ENCODE measurements at regions not wholly inside any gene's neighbourhood (a gene's known extent, or its start where the extent isn't known, plus 50 kb on each side); places are given as distances from the start of the nearest gene placed in this dataset.
"Not testable (repeated sequence)": the region's sequence is repeated elsewhere in the genome, so short reads cannot be mapped to it uniquely, and the experiment has no call there.

- DNase-seq = no peak
Observed at GRCh38 chr6:141488488-141488887, 644.2 kb upstream of the GJE1 start.

- no peak for DNase-seq
Observed at GRCh38 chr6:141486942-141487341, 645.8 kb upstream of the GJE1 start.

DNA sequence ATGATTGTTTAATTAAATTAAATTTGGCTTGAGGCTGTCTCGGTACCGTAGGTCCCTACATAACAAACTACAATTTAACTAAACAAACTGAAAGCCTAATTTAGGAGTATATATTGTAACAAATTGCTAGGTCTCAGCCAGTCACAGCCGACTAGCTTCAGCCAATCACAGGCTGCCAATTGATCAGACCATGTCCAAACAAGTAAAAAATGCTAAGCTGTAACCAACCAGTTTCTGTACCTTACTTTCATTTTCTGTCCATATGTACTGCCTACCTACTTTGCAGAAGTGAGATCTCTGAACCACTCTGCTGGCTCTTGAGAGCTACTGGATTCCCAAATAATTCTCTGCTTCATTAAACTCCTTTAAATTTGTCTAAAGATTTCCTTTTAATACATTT is 648.0 kb upstream of the GJE1 start:
- no peak for DNase-seq

DNA sequence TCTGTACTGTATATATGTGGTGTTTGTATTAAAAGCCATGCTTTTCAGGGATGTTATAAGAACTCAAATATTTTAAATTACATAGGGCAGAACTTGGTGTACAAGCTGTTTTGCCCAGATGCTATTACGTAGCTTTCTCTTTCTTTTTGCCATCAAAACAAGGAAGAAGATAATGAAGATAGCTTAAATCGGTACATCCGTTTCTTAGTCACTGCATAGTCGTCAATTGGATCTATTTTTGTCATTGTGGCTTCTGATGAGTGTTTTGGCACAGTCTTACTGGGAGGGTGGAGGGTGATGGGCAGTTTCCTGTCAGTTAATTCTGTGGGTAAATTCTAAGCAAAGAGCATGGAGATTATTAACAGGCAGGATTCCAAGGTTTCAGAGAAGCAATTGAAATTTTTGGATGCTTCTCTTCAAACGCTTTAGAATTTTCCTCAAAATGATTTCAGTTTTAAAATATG is 649.1 kb upstream of the GJE1 start:
- no peak for DNase-seq

DNA sequence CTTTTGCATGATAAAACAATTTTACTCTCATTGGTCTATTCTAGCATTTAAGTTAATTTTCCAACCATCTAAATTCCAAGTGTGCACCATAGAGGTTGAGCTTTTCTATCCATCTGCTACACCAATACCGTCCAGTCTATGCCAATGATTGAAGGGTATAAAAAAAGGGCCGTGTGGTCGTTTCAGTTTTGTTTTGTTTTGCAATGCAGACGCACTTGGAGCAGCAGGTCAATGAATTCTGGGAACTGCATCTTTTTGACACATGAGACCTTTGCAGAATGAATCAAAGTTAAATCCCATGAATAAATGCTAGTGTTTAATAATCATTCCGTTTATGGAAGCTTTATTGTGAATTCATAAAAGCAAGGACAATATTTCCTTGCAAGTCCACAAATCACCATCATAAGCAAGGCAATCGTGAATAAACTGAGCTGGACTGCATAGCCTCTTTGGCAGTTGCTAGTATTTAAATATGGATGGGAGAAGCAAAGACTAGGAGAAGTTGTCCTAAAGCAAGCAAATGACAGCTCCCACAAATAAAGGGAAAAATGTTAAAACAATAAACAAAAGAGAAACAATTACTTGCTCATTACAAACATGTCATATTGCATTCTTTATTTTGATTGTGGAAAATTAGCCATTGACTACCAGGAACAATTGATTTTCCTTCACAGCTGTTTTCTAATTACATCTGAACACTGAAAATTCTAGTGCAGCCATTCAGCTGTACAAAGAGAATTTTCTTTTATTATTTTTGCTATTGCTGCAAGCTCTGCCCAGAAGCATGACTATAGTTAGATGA is 649.7 kb upstream of the GJE1 start:
- DNase-seq = no peak

DNA sequence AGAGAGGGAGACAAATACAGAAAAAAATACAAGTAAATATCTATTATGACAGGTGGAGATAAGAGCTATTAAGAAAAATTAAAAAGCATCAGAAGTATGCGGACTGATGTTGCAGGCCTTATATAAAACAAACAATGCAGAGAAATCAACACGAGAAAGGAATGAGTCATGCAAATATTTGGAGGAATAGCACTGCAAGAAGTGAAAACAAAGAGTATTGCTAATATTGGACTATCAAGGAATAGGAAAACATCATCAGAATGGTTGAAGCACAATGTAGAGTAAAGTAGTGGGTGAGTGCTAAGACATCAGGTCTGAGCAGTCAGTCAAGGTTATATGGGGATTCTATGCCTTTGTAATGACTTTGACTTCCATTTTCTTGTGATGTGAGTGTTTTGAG is 657.5 kb upstream of the GJE1 start:
- no peak for DNase-seq

- no peak for DNase-seq
Observed at GRCh38 chr6:141472162-141472928, 660.4 kb upstream of the GJE1 start.

DNA sequence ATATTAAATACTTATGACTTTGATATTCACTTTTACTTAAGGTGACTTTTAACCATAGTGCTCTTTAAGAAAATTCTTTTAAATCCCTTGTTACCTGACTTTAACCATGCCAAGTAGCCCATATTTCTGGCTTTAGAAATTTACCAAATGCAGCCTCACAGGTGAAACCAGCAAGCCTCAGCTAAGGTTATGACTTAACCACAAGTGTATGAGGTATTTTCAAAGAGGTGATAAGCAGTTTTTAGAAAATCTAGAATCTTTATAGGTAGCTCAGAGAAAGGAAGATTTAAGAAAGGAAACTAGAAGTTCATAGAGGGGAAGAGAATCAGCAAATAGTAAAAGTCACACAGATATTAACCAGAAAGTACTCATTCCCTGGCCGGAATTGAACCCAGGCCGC is 661.9 kb upstream of the GJE1 start:
- no peak for DNase-seq

- no peak for DNase-seq
Observed at GRCh38 chr6:141467881-141468280, 664.8 kb upstream of the GJE1 start.

DNA sequence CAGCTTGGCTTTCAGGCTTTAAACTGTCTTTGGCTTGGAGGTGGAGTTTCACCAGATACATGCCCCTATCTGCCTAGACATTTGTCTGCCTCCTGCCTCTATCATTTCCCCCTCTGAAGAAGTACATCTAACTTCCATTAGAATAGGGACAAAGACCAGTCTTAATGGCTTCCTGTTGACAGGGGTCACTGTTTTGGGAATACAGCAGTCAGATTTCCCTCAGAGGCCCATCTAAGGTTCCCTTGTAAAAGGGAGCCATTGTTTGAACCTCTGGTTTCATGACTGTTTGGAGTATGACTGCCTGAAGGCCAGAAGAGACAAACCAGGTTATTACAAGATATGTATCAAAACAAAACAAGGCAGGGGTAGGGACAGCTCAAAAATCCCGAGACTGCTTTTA is 665.7 kb upstream of the GJE1 start:
- no peak for DNase-seq

GRCh38 chr6:141464896-141465295 is 667.8 kb upstream of the GJE1 start:
- no peak for DNase-seq

GRCh38 chr6:141464490-141464889 is 668.2 kb upstream of the GJE1 start:
- no peak for DNase-seq

DNA sequence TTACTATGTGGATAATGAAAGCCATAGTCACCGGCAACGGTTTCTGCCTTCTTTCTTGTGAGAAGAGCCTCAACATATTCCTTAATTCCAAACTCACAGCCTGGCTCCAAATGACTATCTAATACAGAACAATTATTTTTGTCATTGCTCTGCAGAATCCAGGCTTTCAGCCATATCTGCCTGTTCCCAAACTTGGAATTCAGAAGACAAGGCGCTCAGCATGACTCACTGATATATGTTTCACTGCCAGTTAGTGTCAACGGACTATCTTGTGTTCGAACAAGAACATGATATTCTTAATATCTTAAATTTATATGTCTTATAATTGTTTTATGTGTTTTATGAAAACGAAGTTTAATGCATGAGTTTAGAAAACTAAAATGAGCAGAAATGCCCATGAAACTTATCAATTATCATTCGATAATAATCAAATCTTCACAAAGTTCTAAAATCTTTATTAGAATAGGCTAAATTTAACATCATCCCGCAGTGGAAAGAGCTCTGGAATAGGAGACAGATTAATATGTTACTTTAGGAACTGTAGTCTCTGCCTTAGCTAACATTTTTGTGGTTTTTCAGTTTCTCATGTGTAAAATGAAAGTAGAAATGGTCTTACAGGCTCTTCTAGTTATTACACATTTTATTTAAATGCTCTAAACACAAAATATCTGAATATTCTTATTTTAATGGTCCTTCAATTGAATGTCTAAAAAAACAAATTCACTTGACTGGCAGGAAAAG is 669.3 kb upstream of the GJE1 start:
- DNase-seq = no peak

- no peak for DNase-seq
Observed at GRCh38 chr6:141460743-141461484, 671.8 kb upstream of the GJE1 start.

- DNase-seq = not testable (repeated sequence)
Observed at GRCh38 chr6:141460245-141460644, 672.5 kb upstream of the GJE1 start.

GRCh38 chr6:141457984-141458383 is 674.7 kb upstream of the GJE1 start:
- DNase-seq = not testable (repeated sequence)

DNA sequence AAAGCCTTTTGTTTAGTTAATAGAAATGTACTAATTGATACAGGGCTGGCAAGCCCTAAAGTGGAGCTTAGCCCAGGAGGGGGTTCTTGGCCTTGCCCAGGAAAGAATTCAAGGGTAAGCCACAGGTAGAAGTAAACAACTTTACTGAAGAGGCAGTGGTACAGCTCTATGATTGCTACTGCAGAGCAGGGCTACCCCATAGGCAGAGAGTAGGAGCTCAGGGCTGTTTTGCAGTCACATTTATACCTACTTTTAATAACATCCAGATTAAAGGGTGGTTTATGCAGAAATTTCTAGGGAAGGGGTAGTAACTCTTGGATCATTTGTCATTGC is 680.4 kb upstream of the GJE1 start:
- DNase-seq = no peak

GRCh38 chr6:141451511-141452353 is 681.0 kb upstream of the GJE1 start:
- DNase-seq = no peak

DNA sequence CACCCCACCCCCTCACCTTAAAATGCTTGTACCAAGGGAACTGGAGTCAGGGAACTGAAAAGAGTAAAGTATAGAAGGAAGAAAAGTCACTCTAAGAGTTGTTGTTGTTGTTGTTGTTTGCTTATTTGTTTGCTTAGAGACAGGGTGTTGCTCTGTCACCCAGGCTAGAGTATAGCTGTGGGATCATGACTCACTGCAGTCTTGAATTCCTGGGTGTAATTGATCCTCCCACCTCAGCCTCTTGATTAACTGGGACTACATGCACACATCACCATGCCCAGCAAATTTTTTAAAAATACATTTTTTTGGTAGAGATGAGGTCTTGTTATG is 681.6 kb upstream of the GJE1 start:
- no peak for DNase-seq

GRCh38 chr6:141445928-141446628 is 686.6 kb upstream of the GJE1 start:
- DNase-seq = no peak

DNA sequence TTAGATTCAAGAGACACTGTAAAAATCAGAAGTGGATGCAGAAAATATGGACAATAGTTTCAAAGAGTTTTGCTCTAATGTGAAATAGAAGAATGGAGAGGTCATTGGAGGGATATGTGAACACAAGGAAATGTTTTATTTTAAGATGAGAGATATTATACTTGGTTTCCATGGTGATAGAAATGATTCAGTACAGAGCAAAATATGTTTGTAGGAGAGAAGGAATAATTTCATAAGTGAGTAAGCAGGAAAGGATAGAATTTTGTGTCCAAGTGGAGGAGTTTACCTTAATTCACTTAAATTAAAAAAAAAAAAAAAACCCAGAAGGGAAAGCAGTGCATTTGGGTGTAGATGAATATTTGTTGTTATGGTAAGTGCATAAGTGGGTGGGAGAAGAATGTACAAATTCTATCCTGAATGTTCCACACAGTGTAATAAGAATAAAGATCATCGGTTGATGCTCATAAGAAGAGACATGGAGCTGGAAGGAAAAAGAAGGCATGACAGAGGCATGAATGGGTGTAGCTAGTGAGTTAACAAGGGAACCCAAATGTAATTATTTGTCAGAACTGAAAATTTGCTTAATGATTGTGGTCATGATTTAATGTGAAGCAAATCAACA is 688.9 kb upstream of the GJE1 start:
- DNase-seq = no peak
